ENCODE measurements at regions not wholly inside any gene's neighbourhood (a gene's known extent, or its start where the extent isn't known, plus 50 kb on each side); places are given as distances from the start of the nearest gene placed in this dataset.

GRCh38 chr4:54898656-54899340, 226.6 kb downstream of the KDR start:
- TF ChIP-seq, protein P1, sequence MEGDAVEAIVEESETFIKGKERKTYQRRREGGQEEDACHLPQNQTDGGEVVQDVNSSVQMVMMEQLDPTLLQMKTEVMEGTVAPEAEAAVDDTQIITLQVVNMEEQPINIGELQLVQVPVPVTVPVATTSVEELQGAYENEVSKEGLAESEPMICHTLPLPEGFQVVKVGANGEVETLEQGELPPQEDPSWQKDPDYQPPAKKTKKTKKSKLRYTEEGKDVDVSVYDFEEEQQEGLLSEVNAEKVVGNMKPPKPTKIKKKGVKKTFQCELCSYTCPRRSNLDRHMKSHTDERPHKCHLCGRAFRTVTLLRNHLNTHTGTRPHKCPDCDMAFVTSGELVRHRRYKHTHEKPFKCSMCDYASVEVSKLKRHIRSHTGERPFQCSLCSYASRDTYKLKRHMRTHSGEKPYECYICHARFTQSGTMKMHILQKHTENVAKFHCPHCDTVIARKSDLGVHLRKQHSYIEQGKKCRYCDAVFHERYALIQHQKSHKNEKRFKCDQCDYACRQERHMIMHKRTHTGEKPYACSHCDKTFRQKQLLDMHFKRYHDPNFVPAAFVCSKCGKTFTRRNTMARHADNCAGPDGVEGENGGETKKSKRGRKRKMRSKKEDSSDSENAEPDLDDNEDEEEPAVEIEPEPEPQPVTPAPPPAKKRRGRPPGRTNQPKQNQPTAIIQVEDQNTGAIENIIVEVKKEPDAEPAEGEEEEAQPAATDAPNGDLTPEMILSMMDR (IDR thresholded peaks at IDR 0.05; ENCODE audit: partially characterized antibody, unreplicated experiment) = no peak
- Mint-ChIP-seq H3K4me3 (ENCODE audit: unreplicated experiment) (no peak overlapping the region), H3K27me3 (ENCODE audit: unreplicated experiment) (no peaks in the 10 kb centered on the region), H3K9me3 (ENCODE audit: unreplicated experiment) (peaks cover 2% of the 10 kb centered on the region), H3K27ac (ENCODE audit: unreplicated experiment) (no peak overlapping the region), H3K36me3 (ENCODE audit: unreplicated experiment) (no peaks in the 10 kb centered on the region), H3K4me1 (ENCODE audit: low read depth, unreplicated experiment) (no peaks in the 10 kb centered on the region)
- no peak for DNase-seq

GRCh38 chr4:54898056-54898562, 227.3 kb downstream of the KDR start:
- TF ChIP-seq, protein P1 (IDR thresholded peaks at IDR 0.05; ENCODE audit: partially characterized antibody, unreplicated experiment) = no peak
- Mint-ChIP-seq H3K4me3 (ENCODE audit: unreplicated experiment) (no peak overlapping the region), H3K27me3 (ENCODE audit: unreplicated experiment) (peaks cover 3% of the 10 kb centered on the region), H3K36me3 (ENCODE audit: unreplicated experiment) (no peaks in the 10 kb centered on the region), H3K9me3 (ENCODE audit: unreplicated experiment) (peaks cover 2% of the 10 kb centered on the region), H3K4me1 (ENCODE audit: low read depth, unreplicated experiment) (no peaks in the 10 kb centered on the region), H3K27ac (ENCODE audit: unreplicated experiment) (no peak overlapping the region)
- no peak for DNase-seq

DNA sequence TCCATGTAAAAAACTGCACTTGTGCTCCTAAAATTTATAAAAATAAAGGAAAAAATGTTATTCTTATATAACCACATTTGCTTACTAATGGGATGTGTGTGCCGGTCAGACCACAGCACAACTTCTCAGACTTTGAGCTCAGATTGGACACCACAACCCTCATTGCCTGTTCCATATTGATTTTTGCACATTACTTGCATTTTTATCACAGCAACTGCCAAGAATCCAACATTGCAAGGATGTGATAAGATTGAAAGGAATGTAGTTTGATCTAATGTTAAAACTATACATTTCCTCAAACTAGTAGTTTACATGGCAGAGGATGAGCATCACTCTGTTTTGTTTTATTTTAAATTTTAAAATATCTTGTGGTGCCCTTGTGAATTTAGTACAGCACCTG, 227.8 kb downstream of the KDR start:
- no peak for DNase-seq
- TF ChIP-seq, protein P1 (IDR thresholded peaks at IDR 0.05; ENCODE audit: partially characterized antibody, unreplicated experiment) = no peak
- Mint-ChIP-seq H3K4me1 (ENCODE audit: low read depth, unreplicated experiment) (no peaks in the 10 kb centered on the region), H3K4me3 (ENCODE audit: unreplicated experiment) (no peak overlapping the region), H3K27me3 (ENCODE audit: unreplicated experiment) (peaks cover 3% of the 10 kb centered on the region), H3K27ac (ENCODE audit: unreplicated experiment) (no peak overlapping the region), H3K36me3 (ENCODE audit: unreplicated experiment) (no peaks in the 10 kb centered on the region), H3K9me3 (ENCODE audit: unreplicated experiment) (peaks cover 2% of the 10 kb centered on the region)

- H3K27ac Mint-ChIP-seq (ENCODE audit: unreplicated experiment) = no peak overlapping the region
- TF ChIP-seq, protein P1 (IDR thresholded peaks at IDR 0.05; ENCODE audit: partially characterized antibody, unreplicated experiment) = no peak
- no peak for DNase-seq
- H3K4me1 Mint-ChIP-seq (ENCODE audit: low read depth, unreplicated experiment) = no peaks in the 10 kb centered on the region
- no peaks in the 10 kb centered on the region for H3K36me3 Mint-ChIP-seq (ENCODE audit: unreplicated experiment)
- no peaks in the 10 kb centered on the region for H3K27me3 Mint-ChIP-seq (ENCODE audit: unreplicated experiment)
- H3K9me3 Mint-ChIP-seq (ENCODE audit: unreplicated experiment) = no peaks in the 10 kb centered on the region
- H3K4me3 Mint-ChIP-seq (ENCODE audit: unreplicated experiment) = no peak overlapping the region
Observed at GRCh38 chr4:54882616-54883015, 224.9 kb downstream of the KIT start.

DNA sequence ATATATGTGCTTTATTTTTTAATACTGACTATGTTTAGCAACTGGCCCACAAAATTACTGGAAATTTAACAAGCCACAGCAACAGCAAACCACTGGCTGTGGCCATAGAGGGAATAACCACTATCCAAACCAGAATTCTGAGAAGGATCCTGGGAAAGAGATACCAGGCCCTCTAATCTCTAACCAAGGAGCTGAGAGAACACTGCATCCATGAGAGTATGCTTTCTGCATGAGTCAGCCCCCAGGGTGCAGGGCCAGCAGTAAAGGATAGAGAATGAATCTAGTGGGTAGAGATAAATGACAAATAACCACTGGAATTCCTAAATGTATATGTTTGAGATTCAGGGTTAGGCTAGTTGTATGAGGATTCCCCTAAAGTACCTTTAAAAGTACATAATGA, 221.8 kb downstream of the KIT start:
- no peak for DNase-seq
- H3K27me3 Mint-ChIP-seq (ENCODE audit: unreplicated experiment) = no peaks in the 10 kb centered on the region
- no peak overlapping the region for H3K27ac Mint-ChIP-seq (ENCODE audit: unreplicated experiment)
- H3K9me3 Mint-ChIP-seq (ENCODE audit: unreplicated experiment) = no peaks in the 10 kb centered on the region
- no peak overlapping the region for H3K4me3 Mint-ChIP-seq (ENCODE audit: unreplicated experiment)
- TF ChIP-seq, protein P1 (IDR thresholded peaks at IDR 0.05; ENCODE audit: partially characterized antibody, unreplicated experiment) = no peak
- no peaks in the 10 kb centered on the region for H3K36me3 Mint-ChIP-seq (ENCODE audit: unreplicated experiment)
- H3K4me1 Mint-ChIP-seq (ENCODE audit: low read depth, unreplicated experiment) = no peaks in the 10 kb centered on the region

Data from glutamatergic neuron (in vitro differentiated cells).